ENCODE measurements at regions not wholly inside any gene's neighbourhood (a gene's known extent, or its start where the extent isn't known, plus 50 kb on each side); places are given as distances from the start of the nearest gene placed in this dataset.
"Not testable (repeated sequence)": the region's sequence is repeated elsewhere in the genome, so short reads cannot be mapped to it uniquely, and the experiment has no call there.

DNA sequence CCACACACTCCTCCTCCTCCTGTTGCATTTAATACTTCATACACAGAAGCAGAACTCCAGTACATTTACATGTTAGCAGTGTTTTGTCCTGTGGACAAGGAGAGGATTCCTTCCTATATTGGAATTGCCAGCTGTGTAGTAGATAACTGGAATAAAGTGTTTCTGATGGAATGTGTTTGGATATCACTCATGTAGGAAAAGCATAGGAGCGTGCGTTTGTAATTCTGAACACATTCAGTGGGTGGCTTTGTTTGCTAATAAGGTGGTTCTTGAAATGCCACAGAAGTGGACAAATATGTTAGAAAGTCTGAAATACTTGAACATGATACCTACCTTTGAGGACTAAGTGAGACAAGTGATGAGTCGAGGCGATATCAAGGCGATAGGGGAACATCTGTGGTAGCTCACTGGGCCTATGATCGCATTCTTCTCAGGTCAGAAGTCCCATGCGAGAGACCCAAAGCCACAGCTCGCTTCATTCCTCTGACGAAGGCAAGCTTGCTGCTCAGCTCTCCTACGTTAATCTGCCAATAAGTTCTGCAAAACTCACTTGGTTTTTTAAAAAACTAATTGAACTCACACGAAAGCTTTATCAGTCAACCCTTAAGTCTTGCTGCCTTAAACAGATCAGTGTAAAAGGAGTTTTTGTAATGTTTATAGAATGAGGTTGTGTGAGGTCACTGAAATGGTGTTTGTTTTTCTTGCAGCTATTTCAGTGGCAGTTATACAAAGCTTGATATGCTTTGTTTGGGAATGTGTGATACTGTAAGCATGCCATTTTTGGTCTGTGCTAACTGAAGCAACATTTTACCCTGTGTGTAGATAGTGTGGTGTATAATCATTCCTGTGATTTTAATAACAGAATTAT is 159.9 kb downstream of the SOX4 start:
- no peaks in the 10 kb centered on the region for H3K79me2 ChIP-seq (ENCODE audit: control insufficient read depth, low read length)
- H3K4me3 ChIP-seq (ENCODE audit: low read length) = no peak overlapping the region
- no peaks in the 10 kb centered on the region for H3K9me2 ChIP-seq (replicated peaks; ENCODE audit: control insufficient read depth, low read length)
- H3F3A ChIP-seq (ENCODE audit: control insufficient read depth, insufficient read depth) = no peaks in the 10 kb centered on the region
- H3K4me1 ChIP-seq (ENCODE audit: control insufficient read depth, low read length) = no peaks in the 10 kb centered on the region
- H3K4me2 ChIP-seq (ENCODE audit: low read length) = no peak overlapping the region
- no peaks in the 10 kb centered on the region for H3K36me3 ChIP-seq (ENCODE audit: control insufficient read depth, low read length)
- no peak overlapping the region for H3K27ac ChIP-seq (ENCODE audit: low read depth, low read length)
- TF ChIP-seq, protein P1, sequence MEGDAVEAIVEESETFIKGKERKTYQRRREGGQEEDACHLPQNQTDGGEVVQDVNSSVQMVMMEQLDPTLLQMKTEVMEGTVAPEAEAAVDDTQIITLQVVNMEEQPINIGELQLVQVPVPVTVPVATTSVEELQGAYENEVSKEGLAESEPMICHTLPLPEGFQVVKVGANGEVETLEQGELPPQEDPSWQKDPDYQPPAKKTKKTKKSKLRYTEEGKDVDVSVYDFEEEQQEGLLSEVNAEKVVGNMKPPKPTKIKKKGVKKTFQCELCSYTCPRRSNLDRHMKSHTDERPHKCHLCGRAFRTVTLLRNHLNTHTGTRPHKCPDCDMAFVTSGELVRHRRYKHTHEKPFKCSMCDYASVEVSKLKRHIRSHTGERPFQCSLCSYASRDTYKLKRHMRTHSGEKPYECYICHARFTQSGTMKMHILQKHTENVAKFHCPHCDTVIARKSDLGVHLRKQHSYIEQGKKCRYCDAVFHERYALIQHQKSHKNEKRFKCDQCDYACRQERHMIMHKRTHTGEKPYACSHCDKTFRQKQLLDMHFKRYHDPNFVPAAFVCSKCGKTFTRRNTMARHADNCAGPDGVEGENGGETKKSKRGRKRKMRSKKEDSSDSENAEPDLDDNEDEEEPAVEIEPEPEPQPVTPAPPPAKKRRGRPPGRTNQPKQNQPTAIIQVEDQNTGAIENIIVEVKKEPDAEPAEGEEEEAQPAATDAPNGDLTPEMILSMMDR (IDR thresholded peaks at IDR 0.05; ENCODE audit: low read depth, low read length, poor library complexity, severe bottlenecking) = no peak
- TF ChIP-seq EZH2phosphoT487 (IDR thresholded peaks at IDR 0.05; ENCODE audit: borderline replicate concordance, low read length) = no peak
- H3K27me3 ChIP-seq (ENCODE audit: control insufficient read depth, low read length) = no peaks in the 10 kb centered on the region
- H4K20me1 ChIP-seq (ENCODE audit: control insufficient read depth, insufficient read depth, low read depth, low read length) = no peaks in the 10 kb centered on the region
- H3K9me3 ChIP-seq (ENCODE audit: control insufficient read depth, insufficient read depth, low read length) = no peaks in the 10 kb centered on the region

DNA sequence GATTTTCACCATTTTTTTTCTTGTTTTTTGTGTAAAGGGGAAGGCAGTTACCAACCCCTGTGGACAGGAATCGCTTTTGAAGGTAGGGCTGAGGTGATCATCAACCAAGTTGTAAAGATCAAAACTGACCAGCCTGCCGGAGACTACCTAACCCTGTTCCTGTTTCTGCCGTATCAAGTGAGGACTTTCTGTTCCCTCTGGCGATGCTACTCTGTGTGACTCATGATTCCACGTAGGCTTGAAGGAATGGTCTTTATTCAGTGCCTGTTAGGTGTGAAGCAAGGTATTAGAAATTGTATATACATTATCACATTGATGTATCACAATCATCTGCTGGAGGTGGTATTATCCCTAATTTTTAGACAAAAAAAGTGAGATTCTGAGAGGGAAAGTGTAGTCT is 161.3 kb downstream of the SOX4 start:
- no peaks in the 10 kb centered on the region for H3K9me2 ChIP-seq (replicated peaks; ENCODE audit: control insufficient read depth, low read length)
- no peaks in the 10 kb centered on the region for H3K79me2 ChIP-seq (ENCODE audit: control insufficient read depth, low read length)
- TF ChIP-seq, protein P1 (IDR thresholded peaks at IDR 0.05; ENCODE audit: low read depth, low read length, poor library complexity, severe bottlenecking) = no peak
- no peak overlapping the region for H3K27ac ChIP-seq (ENCODE audit: low read depth, low read length)
- no peaks in the 10 kb centered on the region for H3K4me1 ChIP-seq (ENCODE audit: control insufficient read depth, low read length)
- H3K4me3 ChIP-seq (ENCODE audit: low read length) = no peak overlapping the region
- H3F3A ChIP-seq (ENCODE audit: control insufficient read depth, insufficient read depth) = no peaks in the 10 kb centered on the region
- no peak overlapping the region for H3K4me2 ChIP-seq (ENCODE audit: low read length)
- H3K9me3 ChIP-seq (ENCODE audit: control insufficient read depth, insufficient read depth, low read length) = no peaks in the 10 kb centered on the region
- no peaks in the 10 kb centered on the region for H3K27me3 ChIP-seq (ENCODE audit: control insufficient read depth, low read length)
- no peaks in the 10 kb centered on the region for H3K36me3 ChIP-seq (ENCODE audit: control insufficient read depth, low read length)
- no peaks in the 10 kb centered on the region for H4K20me1 ChIP-seq (ENCODE audit: control insufficient read depth, insufficient read depth, low read depth, low read length)

GRCh38 chr6:21756487-21756886 is 162.9 kb downstream of the SOX4 start:
- no peak overlapping the region for H3K4me3 ChIP-seq (ENCODE audit: low read length)
- no peaks in the 10 kb centered on the region for H3K4me1 ChIP-seq (ENCODE audit: control insufficient read depth, low read length)
- H3K4me2 ChIP-seq (ENCODE audit: low read length) = no peak overlapping the region
- H3K79me2 ChIP-seq (ENCODE audit: control insufficient read depth, low read length) = no peaks in the 10 kb centered on the region
- H3F3A ChIP-seq (ENCODE audit: control insufficient read depth, insufficient read depth) = no peaks in the 10 kb centered on the region
- H3K36me3 ChIP-seq (ENCODE audit: control insufficient read depth, low read length) = no peaks in the 10 kb centered on the region
- no peaks in the 10 kb centered on the region for H3K27me3 ChIP-seq (ENCODE audit: control insufficient read depth, low read length)
- H4K20me1 ChIP-seq (ENCODE audit: control insufficient read depth, insufficient read depth, low read depth, low read length) = no peaks in the 10 kb centered on the region
- no peak overlapping the region for H3K27ac ChIP-seq (ENCODE audit: low read depth, low read length)
- TF ChIP-seq EZH2phosphoT487 (IDR thresholded peaks at IDR 0.05; ENCODE audit: borderline replicate concordance, low read length) = no peak
- TF ChIP-seq, protein P1 (IDR thresholded peaks at IDR 0.05; ENCODE audit: low read depth, low read length, poor library complexity, severe bottlenecking) = no peak
- no peaks in the 10 kb centered on the region for H3K9me2 ChIP-seq (replicated peaks; ENCODE audit: control insufficient read depth, low read length)
- no peaks in the 10 kb centered on the region for H3K9me3 ChIP-seq (ENCODE audit: control insufficient read depth, insufficient read depth, low read length)

DNA sequence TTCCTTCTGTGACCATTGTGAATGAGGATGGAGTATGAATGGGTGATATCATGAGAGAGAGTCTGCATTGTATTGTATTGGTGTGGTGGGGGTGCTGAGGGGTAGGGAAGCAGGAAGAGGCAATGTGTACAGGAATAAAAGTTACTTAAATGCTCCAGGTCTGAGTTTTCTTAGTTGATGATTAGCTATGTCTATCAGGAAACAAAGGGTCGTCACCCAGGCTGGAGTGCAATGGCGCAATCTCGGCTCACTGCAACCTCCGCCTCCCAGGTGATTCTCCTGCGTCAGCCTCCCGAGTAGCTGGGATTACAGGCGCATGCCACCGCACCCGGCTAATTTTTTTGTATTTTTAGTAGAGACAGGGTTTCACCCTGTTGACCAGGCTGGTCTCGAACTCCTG is 163.8 kb downstream of the SOX4 start:
- H3K27ac ChIP-seq (ENCODE audit: low read depth, low read length); H3K9me3 ChIP-seq (ENCODE audit: control insufficient read depth, insufficient read depth, low read length); H3K36me3 ChIP-seq (ENCODE audit: control insufficient read depth, low read length); H3K4me3 ChIP-seq (ENCODE audit: low read length); H4K20me1 ChIP-seq (ENCODE audit: control insufficient read depth, insufficient read depth, low read depth, low read length); H3F3A ChIP-seq (ENCODE audit: control insufficient read depth, insufficient read depth); H3K27me3 ChIP-seq (ENCODE audit: control insufficient read depth, low read length); H3K9me2 ChIP-seq (replicated peaks; ENCODE audit: control insufficient read depth, low read length); H3K4me1 ChIP-seq (ENCODE audit: control insufficient read depth, low read length); H3K79me2 ChIP-seq (ENCODE audit: control insufficient read depth, low read length); H3K4me2 ChIP-seq (ENCODE audit: low read length): not testable (repeated sequence)

Measured in DOHH2 (cell line).